GM10847 (cell line): ENCODE measurements at regions not wholly inside any gene's neighbourhood (a gene's known extent, or its start where the extent isn't known, plus 50 kb on each side); places are given as distances from the start of the nearest gene placed in this dataset.

Source experiments
- POLR2A ChIP-seq: IDR thresholded peaks from 2 replicates; pipeline ENCODE4 v1.6.1; 2011; ENCODE audit not compliant: insufficient read length; ENCODE audit errors: extremely low read depth

DNA sequence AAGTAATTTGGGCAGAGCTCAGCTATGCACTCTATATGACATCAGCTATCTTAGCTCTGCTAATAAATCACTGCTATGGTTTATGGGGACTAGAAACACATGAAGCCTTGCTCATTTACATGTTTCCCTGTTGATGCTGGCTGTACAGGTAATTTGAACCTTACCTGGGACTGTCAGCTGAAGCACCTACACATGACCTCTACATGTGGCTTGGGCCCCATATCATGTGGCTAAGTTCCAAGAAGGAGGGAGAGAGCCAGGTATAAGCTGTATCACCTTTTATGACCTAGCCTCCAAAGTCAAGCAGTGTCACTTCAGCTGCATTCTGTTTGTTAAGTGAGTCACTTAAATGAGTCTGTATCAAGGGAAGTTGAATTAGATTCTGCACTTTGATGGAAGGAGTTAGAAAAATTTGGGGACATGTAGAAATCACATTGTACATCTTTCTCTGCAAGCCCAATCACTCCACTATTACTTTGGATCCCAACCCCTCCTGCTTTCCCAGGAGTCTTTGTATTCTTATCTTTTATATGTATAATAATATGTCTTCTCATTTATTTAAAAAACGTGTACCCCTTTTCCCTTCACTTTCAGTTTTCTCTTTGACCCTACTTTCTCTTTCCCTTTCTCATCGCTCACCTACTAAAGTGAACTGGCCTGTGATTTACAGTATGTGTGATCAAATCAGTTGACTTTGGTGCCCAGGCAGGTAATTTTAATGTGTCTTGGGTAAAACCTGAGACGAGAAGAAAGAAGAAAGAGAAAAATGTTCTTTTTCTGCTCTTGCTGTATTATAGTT is 53.4 kb upstream of the PRKACB start:
- TF ChIP-seq POLR2A: no peak

DNA sequence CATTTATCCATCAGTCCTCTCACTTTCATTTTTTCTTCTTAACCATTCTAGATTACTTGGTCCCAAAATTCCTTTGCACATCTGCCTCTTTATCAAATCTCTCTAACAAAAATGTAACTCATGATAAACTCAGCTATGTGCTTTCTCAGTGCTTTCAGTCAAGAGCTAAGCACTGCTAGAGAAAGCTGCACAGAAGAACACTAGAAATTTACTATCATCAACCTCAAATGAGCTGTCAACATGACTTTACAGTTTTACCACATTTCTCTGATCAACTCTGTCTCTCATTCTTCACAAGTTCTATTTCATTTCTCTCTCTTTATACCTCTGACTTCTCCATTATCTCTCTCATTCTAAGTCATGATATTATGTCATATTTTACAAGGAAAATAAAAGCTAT is 54.2 kb upstream of the PRKACB start:
- no peak for TF ChIP-seq POLR2A

DNA sequence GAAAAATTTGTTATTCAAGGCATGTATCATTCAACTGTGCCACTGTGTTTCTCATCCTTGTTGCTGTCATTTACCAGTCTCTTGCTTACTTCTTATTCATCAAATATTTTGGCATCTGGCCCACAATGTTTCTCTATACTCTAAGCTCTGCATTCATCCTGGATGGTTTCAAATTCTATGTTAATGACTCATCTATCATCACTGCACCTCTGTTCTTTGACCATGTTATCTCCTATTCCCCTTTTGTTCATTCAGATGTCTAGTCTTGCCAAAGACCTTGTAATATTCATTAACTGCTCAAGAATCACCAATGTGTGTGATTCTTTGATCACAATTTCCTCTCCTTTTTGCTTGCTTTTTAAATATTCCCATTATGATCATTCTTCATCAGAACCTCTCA is 54.6 kb upstream of the PRKACB start:
- no peak for TF ChIP-seq POLR2A

DNA sequence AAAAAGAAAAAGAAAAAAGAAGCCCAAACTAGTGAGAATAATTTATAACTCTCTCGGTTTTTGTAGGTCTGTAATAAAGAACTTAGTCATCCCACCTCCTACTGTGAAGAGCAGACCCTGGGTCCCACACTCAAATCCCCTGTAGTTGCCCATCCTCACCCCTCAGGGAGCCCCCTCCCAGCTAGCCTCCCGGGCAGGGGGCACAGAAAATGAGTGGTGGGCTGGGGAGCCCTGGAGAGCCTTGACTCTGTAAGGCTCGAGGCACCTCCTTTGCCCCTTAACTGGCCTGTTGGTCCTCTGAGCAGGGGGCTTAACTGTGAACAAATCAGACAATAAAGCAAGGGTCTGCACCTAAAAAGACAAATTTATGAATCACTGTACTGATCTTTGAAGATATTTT is 57.5 kb upstream of the PRKACB start:
- no peak for TF ChIP-seq POLR2A

- TF ChIP-seq POLR2A: no peak
These were observed 57.9 kb upstream of the PRKACB start for GRCh38 chr1:84086189-84086588.

GRCh38 chr1:84083307-84083706 is 60.8 kb upstream of the PRKACB start:
- no peak for TF ChIP-seq POLR2A

DNA sequence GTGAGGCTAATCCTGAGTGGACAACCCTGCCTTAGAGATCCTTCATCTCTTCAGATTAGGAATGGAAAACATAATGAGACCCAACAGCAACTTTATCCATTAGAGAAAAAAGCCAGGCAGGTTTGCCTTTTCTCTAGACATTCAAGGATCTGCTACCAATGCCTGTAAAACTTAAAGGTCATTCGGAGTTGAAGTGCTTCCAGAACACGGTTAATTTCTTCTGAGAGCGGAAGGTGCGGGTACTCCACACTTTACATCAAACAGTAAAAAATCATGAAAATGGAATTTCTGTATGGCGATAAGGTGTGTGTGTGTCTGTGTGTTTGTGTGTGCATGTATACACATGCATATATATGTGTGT is 65.2 kb upstream of the PRKACB start:
- no peak for TF ChIP-seq POLR2A

DNA sequence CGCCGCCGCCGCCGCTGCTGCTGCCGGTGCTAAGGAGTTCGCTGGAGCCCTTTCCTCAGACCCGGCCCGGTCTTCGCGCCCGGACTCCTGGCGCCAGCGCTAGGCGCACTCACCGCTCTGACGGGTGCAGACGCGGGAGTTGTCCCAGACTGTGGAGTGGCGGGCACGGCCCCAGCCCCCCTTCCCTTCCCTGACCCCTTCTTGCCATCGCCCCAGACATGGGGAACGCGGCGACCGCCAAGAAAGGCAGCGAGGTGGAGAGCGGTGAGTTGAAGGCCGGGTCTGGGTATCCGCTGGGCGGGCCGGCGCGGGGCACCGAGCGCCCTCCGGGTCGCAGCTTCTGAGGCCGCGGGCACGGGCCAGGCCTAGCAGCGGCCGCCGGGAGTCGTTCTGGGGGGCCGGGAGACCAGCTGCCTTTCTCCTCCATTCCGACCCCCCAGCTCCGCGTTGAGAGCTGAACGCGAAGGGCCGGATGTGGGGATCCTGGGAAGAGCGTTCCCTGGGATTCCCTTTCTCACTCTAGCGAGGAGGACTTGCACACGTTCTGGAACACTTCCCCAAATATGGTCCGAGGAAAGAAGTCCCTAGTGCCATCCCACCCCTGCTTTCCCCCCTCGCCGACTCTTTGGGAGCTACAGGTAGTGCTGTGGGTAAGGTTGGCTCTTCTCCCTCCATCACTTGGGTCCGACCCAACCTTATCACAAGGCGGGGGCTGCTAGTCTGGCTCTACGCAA is 65.8 kb upstream of the PRKACB start:
- TF ChIP-seq POLR2A: no peak

- peak; percentile 38 for TF ChIP-seq POLR2A
These were observed 66.5 kb upstream of the PRKACB start for GRCh38 chr1:84077476-84078107.

DNA sequence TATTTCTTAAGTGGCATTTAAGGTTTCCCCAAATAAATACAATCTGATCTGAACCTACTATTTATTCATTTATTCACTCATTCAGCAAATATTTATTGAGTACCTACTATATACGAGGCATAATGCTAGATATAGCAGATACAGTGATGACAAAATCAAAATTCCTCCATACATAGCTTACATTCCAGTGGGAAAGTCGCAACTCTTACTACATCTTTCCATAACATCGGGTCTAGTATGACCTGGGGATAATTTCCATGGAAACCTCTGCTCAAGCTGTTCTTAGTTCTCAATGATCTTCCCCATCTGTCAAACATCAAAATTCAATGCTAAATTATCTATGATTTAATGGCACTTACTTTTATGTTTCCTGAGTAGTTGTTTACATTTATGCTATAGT is 70.8 kb upstream of the PRKACB start:
- TF ChIP-seq POLR2A: no peak

DNA sequence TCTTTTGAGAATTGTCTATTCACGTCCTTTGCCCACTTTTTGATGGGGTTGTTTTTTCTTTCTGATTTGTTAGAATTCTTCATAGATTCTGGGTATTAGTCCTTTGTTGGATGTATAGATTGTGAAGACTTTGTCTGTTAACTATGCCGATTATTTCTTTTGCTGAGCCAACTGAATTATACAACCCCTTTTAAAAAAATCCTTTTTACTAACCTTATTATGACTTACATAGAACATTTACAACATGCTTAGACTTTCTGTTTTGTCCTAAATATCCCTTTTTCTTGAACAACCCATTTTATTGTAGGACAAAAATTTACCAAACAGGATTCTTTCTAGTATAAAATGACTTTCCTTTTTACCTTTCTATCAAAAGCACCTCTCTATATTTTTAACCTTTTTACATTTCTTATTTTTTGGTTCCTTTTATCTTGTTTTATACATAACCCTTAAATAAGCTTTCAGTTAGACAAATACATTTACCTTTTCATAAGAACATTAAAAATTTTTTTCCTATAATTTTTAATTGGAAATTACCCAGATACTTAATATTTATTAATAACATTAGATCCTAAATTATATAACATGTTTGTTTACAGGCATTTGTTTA is 70.4 kb upstream of the TTLL7 start:
- TF ChIP-seq POLR2A: no peak

GRCh38 chr1:84062496-84062895 is 63.6 kb upstream of the TTLL7 start:
- no peak for TF ChIP-seq POLR2A

- no peak for TF ChIP-seq POLR2A
These were observed 62.4 kb upstream of the TTLL7 start for GRCh38 chr1:84061336-84061735.

DNA sequence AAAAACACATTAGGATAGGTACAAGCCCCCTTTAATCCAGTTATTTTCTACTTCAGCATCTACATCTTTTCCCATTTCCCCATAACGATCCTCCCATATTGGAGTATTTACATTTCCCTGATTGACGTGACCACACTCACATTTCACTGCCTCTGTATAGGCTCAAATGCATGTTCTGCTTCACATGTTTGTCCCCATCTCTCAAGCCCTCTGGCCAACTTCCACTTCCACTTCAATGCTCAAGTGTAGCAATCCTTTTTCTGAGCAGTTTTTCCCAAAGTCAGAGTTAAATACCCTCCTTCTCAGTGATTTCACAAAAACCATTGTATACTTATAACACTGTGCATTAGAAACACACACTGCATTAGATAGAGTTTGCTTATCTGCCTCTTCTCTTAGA is 61.8 kb upstream of the TTLL7 start:
- no peak for TF ChIP-seq POLR2A

DNA sequence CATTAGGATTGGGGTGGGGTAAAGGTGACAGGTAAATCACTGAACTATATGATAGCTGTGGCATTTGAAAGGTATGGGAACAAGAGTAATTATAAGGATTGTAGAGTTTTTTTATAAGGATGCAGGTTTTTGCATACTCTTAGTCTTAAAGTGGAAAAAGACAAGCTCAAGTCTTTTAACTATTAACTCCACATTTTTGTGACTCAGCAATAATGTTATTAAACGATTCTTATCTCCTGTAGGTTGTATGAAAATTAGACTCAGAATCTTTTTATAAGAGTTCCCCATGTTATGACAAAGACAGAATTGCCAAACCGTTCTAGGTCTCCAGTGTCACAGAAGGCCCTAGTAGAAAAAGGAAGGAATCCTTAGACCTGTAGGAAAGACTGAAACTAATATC is 49.9 kb upstream of the TTLL7 start:
- no peak for TF ChIP-seq POLR2A
